CMK (cell line): ENCODE measurements at regions not wholly inside any gene's neighbourhood (a gene's known extent, or its start where the extent isn't known, plus 50 kb on each side); places are given as distances from the start of the nearest gene placed in this dataset.
A peak's percentile ranks its signal among the peaks of the same experiment; 100 is the strongest.
"Not testable (repeated sequence)": the region's sequence is repeated elsewhere in the genome, so short reads cannot be mapped to it uniquely, and the experiment has no call there.

Experiments
- DNase-seq: peaks from one replicate; pipeline ENCODE4 v3.0.0-alpha.2; 2010; ENCODE audit warnings: low read depth

DNA sequence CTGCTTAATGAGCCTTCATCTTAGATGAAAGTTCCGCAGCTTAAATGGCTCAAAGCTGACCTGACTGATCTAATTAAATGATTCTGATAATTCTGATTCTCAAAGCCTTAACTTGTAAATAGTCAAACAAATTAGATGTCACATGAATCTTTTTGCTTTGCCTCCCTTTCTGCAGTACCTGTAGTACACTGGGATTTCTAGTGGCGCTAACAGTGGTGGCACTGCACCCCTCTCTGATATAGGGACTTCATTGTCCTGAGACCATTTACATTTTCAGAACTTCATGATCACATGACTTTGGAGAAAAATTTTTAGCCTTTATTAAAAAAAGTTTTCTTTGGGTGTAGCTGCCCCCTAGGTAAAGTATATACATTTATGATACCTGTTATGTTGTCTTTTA is 546.7 kb upstream of the ADGRL2 start:
- DNase-seq = no peak

DNA sequence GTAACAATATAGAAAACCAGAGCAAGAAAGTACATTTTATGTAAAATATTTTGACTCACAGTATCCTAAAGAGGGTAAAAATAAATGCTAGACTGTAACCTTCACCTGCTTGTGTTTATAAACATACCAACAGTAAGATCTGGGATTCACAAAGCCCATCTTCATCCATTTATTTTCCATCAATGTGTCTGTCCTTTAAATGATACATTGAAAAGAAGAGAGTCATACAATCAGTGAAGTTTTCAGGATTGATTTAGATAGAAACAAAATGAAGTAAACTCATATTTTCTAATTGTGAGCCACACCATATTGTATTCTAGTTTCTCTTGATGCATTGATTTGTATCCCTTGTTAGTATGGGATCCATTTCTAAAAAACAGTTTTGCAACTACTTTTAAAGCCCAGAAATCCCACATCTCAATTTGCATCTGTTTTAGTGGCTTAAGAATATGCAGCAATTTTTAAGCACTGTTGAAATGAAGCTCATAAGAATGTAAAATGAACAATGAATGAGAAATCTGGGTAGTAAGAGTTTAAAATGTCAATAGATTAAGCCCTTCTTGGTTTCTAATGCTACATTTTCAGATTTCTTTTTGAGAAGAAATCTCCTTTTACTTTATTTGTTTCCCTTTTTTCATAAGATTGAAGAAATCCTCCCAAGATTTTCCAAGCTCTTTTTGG is 548.1 kb upstream of the ADGRL2 start:
- DNase-seq = no peak

DNA sequence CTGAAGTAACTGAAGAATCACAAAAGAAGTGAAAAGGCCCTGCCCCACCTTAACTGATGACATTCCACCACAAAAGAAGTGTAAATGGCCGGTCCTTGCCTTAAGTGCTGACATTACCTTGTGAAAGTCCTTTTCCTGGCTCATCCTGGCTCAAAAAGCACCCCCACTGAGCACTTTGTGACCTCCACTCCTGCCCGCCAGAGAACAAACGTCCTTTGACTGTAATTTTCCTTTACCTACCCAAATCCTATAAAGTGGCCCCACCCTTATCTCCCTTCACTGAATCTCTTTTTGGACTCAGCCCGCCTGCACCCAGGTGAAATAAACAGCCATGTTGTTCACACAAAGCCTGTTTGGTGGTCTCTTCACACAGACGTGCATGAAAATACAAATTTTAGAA is 549.9 kb upstream of the ADGRL2 start:
- not testable (repeated sequence) for DNase-seq

DNA sequence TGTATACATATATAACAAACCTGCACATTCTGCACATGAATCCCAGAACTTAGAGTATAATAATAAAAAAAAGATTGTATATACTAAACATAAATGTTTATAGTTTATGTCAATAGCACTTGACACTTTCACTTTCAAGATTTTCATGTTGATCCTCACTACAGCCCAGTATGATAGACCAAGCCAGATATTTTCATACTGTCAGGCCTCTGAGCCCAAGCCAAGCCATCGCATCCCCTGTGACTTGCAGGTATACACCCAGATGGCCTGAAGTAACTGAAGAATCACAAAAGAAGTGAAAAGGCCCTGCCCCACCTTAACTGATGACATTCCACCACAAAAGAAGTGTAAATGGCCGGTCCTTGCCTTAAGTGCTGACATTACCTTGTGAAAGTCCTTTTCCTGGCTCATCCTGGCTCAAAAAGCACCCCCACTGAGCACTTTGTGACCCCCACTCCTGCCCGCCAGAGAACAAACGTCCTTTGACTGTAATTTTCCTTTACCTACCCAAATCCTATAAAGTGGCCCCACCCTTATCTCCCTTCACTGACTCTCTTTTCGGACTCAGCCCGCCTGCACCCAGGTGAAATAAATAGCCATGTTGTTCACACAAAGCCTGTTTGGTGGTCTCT is 555.5 kb upstream of the ADGRL2 start:
- not testable (repeated sequence) for DNase-seq

DNA sequence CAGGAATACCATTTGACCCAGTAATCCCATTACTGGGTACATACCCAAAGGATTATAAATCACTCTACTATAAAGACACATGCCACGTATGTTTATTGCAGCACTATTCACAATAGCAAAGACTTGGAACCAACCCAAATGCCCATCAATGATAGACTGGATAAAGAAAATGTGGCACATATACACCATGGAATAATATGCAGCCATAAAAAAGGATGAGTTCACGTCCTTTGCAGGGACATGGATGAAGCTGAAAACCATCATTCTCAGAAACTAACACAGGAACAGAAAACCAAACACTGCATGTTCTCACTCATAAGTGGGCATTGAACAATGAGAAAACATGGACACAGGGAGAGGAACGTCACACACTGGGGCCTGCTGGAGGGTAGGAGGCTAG is 556.1 kb upstream of the ADGRL2 start:
- not testable (repeated sequence) for DNase-seq

DNA sequence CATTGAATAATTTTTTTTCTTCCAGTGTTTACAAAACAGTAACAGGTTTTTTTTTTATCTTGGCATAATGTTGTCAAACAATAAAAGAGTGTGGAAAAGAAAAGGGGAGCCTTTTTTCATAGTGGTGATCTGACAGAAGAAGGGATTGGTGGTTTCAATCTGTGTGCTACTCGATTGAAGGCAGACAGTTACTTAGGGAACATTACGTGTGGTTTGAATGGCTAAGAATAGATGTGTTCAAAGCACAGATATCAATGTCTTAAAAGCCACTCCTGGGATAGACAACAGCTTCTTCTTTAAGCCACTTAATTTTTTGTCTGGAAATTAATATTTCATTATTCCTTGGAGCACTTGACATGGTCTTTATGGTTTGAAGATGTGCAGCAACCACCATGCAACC is 558.6 kb upstream of the ADGRL2 start:
- no peak for DNase-seq

DNA sequence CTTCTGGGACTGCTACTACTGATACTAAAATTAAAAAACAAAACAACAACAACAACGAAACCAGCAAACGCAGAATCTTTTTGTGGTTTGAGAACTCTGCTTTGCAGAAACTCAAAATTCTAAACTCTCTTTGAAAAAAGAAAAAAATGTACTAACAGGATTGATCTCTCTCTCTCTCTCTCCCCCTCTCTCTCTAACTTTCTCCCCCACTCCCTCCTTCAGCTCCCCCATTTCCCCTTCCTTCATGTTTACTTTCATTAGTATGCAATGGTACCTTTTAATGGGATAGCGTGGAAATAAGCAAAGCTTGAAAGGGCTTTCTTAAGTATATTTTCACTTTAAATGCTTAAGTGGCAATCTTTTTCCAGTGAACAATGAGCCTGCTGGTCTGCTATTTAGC is 562.6 kb upstream of the ADGRL2 start:
- DNase-seq = no peak

DNA sequence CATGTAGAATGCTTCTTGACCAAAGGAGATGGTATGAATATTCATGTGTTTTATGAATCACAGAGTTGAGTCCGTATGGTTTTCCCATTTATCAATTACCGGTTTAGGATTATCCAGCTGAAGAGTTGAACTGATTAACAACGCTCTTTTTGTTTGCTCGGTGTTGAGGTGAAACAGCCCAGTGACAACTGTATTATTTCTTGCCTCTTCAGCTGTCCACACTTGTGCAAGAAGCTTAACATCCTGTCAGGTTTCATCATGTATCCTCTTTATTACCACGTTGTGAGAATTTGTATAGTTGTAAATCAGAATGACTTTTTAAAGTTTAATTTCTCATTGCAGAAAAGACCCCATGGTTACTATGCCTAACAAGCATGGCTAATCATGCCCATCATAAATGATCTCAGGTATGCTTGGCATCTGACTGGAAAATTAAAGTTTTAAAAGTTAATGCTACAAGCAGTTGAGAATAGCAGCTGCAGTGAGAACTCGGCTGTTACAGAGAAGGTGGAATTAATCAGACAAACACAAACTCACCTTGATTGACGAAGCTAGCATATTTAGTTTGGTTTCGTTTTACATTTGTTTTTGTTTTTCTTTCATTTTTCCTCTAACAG is 563.2 kb upstream of the ADGRL2 start:
- DNase-seq = no peak

DNA sequence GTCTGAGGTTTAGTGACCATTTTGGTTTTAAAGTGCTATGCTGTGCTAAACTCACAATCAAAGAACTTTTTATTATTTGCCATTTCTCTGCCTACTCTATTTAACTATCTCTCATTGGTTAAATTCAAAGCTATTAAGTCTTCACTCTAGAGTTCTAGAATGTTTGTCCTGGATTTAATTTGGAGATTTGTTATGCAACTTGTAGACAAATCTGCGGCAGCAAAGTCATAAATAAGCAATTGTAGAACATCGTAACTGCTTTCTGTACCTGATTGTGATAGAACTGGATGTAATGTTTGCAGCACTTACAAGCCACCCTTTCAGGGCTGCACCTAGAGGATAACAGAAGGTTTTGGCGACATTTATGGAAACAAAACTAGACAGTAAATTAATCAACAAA is 566.5 kb upstream of the ADGRL2 start:
- DNase-seq = no peak

DNA sequence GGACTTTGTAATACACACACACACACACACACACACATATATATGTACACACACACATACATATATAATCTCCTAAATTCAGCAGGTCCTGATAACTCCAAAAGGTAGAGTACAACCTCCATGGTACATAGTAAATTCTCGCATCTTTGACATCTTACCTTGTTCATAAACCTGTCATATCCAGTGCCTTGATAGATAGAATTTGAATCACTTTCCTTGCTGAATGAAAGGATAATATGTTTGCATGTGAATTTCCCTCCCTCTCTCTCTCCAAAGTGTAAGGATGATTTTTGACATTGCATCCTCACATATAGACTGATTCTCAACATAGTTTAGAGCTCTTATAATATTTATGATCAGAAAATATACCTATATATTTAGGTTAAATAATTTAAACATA is 567.1 kb upstream of the ADGRL2 start:
- no peak for DNase-seq

DNA sequence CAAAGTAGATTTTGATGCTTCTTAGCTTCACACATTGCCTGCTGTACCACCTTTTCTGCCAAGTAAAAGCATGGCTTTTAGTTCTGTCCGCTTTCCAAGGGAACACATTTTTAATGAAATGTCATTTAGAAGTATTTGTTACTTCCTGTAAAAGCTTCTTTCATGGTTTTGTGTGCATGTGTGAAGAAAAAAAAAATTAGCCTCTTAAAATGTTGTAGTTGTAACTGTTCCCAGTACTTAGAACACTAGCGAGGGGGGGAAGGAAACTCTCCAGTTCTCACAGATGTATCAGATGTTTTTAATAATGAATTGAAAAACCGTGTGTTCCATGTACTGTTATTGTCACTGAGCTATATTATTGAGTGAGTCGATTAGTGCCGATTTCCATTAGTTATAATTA is 568.3 kb upstream of the ADGRL2 start:
- DNase-seq = no peak

DNA sequence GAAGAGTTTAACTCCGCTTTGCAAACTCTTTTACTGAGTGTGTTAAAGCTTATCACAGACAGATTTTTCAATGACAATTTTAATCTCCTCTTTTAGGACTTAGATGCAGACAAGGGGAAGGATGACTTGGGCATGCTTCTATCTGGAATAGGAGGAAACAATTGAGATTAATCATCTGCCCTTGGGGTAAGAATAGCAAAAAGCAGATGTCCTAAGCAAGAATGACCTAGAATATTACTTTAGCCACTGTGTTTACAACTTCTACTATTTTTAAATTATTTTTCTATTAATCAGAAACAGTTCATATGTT is 569.0 kb upstream of the ADGRL2 start:
- DNase-seq = no peak

DNA sequence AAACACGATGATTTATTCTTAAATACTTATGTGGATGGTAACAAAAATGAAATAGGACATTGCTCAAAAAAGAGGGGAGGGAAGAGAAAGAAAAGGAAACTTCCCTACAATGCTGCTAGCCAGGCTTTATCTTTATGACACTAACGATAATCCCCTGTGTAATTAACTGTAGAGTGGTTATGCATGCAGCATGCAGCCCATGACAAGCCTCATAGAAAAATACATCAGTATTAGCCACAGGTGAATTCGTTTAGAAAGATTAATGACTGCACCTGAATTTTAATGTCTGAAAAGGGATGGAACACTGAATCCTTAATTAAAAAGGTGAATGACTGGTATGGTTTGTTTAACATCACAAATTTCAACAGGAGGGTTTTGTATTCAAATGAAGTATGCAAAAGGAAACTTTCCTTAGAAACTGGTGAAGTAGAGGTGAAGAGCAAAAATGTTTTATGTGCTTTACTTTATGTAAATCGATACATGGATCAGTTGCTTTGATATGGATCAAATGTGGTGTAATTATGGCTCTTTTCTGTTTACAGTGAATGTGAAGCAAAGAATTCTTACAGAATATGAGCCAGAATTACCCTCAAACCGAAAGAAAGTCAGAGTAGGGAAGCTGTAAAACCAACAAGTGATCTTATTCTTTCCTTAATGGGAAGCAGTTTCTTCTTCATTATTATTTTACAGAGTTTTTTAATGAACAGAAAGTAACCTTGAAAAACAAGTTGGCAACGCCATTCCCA is 569.6 kb upstream of the ADGRL2 start:
- DNase-seq = no peak

DNA sequence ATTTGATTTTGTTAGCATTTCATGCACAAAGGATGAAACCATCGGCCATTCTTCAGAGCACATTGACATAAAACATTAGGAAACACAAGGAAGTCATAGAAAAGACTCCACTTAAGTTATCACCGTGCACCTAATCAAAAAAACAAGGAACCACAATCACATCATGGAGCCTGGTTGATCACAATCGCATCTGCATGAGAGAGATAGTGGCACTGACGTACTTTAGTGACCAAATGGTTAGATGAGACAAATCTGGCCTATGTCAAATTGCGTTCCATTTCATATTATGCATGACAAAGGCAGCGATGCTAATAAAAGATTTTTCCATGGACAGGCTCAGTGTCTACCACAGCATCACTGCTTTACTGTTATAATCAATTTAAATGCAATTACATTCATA is 571.8 kb upstream of the ADGRL2 start:
- peak; percentile 14 for DNase-seq

DNA sequence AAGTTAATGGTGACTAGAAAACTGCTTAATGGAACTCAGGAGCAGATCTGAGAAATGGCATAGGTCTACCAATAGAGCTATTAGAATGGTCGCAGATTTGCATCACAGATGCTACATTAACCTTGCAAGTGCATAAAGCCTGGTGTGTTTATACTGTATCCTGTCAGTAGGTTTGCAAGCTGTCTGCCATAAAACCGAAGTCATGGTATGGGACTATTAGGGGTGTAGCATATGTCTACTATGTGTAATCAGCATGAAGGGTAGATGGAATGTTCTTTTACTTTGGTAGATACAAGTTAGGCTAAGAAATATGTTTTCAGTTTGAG is 574.2 kb upstream of the ADGRL2 start:
- no peak for DNase-seq

DNA sequence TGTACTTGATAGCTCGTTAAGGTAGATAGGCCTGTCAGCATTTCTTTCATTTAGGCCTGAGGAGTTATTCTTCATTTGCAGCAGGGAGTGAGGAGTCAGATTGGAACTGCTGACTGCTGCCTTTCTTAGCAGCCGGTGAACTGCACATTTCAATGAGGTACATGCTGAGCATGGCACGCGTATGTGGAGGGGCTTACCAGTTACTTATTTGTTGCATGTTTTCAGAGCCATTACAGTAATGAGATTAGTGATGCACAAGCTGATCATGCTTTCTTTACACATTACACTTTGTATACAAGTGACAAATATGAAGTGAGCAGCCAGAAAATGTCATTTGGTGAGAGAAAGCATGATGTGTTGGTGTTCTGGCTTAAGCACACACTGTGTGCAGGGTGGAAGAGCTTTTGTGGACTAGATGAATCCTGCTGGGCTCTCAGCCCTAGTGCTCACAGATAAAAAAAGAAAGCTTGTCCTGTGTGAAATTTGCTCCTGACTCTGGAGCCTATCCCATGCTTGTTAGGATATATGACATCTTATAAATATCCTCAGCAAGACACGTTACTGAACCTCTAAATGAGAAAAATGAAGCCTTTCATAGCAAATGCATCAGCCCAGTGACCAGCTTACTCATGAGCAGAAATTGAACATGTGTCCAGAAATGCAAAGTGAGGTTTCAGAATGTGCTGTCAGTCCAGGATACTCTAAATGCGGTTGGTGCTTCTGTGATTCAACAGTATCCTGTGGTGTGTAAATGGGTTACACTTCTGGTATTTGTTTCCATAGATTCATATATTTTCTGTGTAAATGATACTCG is 574.7 kb upstream of the ADGRL2 start:
- no peak for DNase-seq

DNA sequence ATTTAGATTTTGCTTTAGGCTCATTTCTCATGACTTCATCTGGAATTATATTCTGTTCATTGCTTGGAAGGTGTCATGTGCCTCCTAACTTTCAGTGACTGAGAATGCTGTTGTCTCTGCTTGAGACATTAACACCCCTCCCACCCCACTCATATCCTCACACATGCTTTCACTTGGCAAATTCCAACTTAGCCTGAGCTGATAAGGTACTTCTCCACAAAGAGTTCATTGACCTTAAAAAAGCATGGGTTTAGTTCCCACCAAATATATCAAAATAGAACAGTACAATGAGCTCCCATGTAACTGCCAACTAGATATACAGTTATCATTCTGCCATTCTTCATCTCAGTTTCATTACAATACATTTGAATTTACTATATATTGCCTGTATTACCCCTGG is 576.5 kb upstream of the ADGRL2 start:
- no peak for DNase-seq

DNA sequence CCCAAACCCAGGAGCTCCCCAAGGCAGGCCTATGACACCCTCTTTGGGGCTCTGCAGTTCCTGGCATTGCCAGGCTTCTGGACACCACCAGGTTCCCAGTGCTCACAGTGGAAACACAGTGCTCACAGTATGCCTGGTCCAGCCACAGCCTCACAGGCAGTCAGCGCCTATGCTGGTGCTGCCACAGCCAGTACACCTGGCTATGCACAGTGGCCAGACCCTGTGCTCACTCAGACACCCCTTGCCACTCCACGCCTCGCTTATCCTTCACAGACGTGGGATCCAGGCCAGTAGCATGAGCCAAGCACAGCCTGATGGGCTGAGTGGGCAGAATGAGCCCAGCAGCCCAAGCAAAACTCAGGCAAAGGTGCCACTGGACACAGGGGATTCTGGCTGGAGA is 579.2 kb upstream of the ADGRL2 start:
- no peak for DNase-seq

DNA sequence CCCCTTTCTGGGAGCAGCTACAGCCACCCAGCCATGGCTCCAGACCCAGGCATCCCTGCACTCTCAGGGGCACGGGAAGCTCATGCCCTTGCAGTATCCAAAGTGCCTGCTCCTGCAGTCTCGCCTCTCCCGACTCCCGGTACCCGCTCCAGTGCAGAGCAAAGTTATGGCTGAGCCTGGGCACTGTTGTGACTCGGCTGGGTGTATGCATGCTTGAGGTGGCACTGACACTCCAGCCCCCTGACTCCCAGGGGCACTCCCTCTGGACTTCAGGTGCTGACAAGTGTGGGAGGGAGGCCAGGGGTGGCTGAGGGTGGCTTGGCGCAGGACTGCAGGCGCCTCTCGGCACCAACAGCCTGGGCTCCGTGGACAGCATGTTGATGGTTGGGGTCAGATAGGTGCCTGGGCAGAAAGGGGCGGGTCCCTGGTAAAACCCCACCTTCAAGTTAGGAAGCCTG is 580.1 kb upstream of the ADGRL2 start:
- DNase-seq = no peak

DNA sequence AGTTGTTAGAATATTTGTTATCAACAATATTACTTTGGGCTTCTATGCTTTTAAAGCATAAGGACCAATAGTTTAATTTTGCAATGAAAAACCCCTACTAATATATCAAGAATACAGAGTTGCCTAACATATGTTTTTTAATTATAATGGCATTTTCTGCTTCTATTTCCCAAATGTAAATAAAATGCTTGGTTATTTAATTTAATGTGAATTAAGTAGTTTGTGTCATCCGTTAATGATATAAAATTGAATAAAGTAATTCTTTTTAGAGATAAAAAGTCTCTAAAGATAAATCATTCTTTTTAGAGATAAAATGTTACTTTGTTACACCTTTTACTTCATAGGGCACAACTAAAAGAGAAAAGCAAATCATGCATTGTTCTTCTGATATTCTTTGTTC is 583.7 kb upstream of the ADGRL2 start:
- no peak for DNase-seq

DNA sequence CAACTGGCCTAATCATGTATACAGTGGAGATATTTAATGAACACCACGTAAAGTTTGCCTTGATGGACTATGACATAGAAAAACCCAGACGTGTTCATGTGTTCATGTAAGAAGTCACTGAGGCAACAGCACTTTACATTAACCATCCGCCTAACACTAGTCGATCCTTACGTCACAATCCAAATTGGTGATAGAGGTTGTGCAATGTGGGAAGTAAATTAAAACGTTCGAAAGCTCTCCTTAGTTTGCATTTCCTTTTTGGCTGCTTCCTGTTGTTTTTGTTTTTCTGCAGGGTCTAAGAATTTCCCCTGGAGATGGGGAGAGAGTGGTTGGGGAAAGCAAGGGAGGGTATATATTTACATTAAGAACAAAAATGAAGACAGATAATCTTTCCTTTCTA is 587.5 kb upstream of the ADGRL2 start:
- DNase-seq = no peak

DNA sequence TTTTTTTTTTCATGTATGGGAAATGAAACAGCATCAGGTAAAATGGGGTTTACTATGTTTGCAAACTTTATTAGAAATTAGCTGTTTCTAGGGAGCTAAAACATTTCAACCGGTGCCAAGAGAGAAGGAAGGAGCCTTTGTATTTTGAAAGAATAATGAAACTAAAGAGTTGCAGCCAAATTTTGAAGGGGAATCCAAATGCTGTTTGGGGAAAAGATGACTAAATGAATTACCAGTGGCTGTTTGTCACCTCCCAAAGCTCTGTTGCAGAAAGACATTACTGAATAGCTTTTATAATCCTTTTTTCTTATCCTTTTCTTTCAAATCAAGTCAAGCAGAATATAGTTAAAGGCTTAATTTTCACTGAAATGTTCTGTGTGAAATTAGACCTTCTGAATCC is 591.3 kb upstream of the ADGRL2 start:
- no peak for DNase-seq
